MM.1S (cell line): ENCODE measurements at regions not wholly inside any gene's neighbourhood (a gene's known extent, or its start where the extent isn't known, plus 50 kb on each side); places are given as distances from the start of the nearest gene placed in this dataset.

Source experiments
- CTCF ChIP-seq: fragments of 300-600 bp; sonication (generic); IDR thresholded peaks from 2 replicates; pipeline ENCODE4 v1.5.1; 2016; ENCODE audit warnings: antibody characterized with exemption, low read length, mixed read lengths
- EZH2 ChIP-seq: fragments of 300-600 bp; sonication (generic); optimal IDR thresholded peaks from 2 replicates; pipeline ENCODE3; 2017; ENCODE audit warnings: low read depth, mild to moderate bottlenecking, antibody characterized with exemption, low read length, mixed read lengths

- no peak for TF ChIP-seq CTCF
- no peak for TF ChIP-seq EZH2
Observed at GRCh38 chr5:18050776-18051175, 416.5 kb downstream of the TAF11L14 start.
